Hippocampal formation (tissue), 2 donors: ENCODE measurements at regions not wholly inside any gene's neighbourhood (a gene's known extent, or its start where the extent isn't known, plus 50 kb on each side); places are given as distances from the start of the nearest gene placed in this dataset.
"Not testable (repeated sequence)": the region's sequence is repeated elsewhere in the genome, so short reads cannot be mapped to it uniquely, and the experiment has no call there.

Experiments
- DNase-seq, 2 donors: peaks; one replicate each; lab custom pipeline; 2025; lab: John Stamatoyannopoulos, UW

DNA sequence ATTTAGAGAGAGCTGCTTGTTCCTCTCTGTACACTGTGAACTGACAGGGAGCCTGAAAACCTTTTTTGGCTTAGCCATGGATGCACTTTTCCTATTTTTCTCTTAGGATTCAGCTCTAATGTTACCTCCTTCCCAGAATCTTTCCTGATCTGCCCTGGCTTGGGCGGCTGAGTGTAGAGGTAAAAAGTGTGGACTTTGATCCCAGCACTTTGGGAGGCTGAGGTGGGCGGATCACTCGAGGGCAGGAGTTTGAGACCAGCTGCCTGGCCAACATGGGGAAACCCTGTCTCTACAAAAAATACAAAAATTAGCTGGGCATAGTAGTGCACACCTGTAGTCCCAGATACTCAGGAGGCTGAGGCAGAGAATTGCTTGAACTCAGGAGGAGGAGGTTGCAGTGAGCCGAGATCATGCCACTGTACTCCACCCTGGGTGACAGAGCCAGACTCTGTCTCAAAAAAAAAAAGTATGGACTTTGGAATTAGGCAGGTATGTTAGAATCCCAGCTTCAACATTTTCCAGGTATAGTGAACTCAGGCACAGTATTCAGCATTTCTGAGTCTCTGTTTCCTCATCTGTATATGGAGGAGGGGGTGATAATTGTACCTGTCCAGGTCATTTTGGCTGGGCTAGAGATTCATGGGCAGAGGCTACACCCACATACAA lies 212.5 kb upstream of the EEF2KMT start:
- no peak for DNase-seq

- DNase-seq, result no peak
Measured at GRCh38 chr16:5305023-5305422, 207.4 kb upstream of the EEF2KMT start.

DNA sequence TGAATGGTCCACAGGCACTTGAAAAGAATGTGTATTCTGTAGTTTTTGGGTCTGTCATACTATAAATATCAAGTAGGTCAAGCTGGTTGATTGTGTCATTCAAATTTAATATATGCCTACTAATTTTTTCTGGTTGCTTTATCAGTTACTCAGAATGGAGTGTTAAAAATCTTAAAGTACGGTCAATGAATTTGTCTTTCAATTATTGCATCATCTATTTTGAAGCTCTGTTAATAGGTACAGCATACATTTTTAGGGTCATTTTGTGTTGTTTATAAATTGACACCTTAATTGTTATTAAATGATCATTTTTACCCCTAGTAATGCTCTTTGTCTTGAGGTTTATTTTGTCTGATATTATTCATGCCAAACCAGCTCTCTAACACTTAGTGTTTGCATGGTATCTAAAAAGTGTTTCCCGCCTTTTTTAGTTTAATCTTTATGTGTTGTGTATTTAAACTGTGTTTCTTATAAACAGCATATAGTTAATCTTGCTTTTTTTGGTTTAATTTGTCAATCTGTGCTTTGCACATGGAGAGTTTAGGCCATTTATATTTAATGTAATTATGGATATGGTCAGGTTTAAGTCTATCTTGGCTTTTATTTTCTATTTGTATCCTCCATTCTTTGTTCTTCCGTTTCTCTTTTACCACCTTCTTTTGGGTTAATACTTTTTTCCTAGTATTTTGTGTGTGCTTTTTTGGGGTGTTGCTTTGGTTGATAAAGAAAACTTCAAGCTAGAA lies 204.9 kb upstream of the EEF2KMT start:
- no peak for DNase-seq

- DNase-seq, result no peak
Measured at GRCh38 chr16:5298202-5298601, 200.6 kb upstream of the EEF2KMT start.

- no peak for DNase-seq
Measured at GRCh38 chr16:5296176-5296575, 198.6 kb upstream of the EEF2KMT start.

- not testable (repeated sequence) for DNase-seq
Measured at GRCh38 chr16:5295304-5295703, 197.7 kb upstream of the EEF2KMT start.

DNA sequence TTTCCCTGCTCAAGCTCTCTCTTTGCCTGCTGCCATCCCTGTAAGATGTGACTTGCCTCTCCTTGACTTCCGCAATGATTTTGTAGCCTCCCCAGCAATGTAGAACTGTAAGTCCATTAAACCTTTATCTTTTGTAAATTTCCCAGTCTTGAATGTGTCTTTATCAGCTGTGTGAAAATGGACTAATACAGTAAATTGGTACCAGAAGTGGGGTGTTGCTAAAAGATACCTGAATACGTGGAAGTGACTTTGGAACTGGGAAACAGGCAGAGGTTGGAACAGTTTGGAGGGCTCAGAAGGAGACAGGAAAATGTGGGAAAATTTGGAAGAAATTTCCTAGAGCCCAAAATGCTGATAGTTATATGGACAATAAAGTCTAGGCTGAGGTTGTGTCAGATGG lies 184.6 kb upstream of the EEF2KMT start:
- DNase-seq, result not testable (repeated sequence)

DNA sequence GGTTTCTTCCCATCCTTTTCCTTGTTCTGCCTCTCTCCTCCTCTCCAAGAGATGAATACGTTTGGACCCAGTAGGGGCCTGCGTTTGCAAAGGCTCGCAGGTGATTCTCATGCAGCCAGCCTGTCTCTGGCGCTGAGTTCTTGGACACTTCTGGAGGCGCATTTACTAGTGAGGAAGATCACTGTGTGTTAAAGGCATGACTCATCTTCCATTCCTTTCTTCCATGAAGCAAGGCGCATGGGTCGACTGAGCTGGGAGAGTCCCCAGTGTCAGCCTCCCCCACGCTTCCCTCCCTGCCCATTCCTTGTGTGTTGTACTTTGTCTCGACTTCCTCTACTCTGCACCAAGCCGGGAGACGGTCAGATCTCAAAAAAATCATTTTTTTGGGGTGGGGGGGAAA lies 159.9 kb upstream of the EEF2KMT start:
- no peak for DNase-seq

DNA sequence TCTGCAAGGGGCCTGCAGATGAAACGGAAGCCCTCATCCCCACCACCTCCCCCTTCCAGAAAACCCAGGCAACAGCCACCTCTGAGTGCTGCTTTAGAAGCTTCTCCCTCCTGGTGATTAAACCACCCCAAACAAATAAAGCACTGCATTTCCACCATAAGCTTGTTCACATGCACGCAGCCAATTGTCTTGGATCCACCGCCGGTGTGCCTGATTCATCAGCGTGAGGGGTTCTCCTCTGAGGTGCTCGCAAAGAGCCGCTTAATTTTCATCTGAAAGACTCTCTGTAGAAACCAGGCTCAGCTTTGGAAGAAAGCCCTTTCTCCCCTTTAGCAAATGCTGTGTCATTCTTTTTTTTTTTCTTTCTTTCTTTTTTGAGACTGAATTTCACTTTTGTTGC lies 155.2 kb upstream of the EEF2KMT start:
- DNase-seq, result peak in 1 of 2 donors; percentile 6

DNA sequence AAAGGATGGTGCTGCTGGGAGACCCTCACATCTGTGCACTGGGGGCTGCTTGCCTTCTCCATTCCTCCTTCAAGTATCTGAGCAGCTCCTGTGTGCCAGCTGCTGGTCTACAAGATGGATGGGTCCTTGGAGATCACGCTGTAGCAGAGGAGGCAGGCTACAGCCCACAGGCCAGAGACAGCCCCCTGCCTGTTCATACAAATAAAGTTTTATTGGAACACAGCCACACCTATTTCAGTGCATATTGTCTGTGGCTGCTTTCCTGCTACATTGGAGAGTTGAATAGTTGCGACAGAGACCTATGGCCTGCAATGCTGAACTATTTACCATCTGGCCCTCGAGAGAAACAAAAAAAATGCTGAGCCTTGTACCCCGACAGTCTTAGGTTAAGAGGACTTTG lies 149.8 kb upstream of the EEF2KMT start:
- not testable (repeated sequence) for DNase-seq

DNA sequence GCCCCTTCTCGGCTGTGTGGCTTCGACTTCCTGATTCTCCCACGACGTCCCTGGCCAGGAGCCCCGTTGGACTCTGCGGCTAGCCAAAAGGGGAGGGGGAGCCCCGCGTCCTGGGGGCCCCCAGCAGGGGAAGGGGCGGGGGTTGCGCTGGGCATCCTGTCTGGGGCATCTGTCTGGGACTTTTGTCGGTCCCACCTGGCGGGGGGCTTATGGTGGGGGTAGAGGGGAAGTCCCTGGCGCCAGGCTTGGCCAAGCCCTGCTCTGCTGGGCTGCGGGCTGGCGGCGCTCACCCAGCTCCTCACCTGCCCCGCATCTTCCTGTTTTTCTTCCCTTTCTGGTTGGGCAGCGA lies 142.7 kb upstream of the EEF2KMT start:
- DNase-seq, result not testable (repeated sequence)

GRCh38 chr16:5239472-5240277 lies 142.1 kb upstream of the EEF2KMT start:
- peak in 1 of 2 donors; percentile 3 for DNase-seq

DNA sequence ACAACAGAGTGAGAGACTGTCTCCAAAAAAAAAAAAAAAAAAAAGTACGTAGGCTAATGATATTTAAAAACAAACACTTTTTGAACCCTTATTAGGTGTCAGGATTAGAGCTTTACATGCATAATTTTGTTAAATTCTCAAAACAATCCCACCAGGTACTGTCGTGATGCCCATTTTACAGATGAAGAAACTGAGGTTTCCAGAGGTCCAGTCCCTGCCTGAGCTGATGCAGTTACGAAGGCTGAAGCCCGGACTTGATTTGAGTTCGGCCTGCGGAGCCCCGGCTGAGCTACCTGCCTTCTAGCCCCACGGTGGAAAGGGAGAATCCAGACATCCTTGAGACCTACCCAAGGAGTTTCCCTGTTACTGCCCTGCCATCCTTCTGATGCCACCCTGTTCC lies 137.5 kb upstream of the EEF2KMT start:
- no peak for DNase-seq

- DNase-seq, result no peak
Measured at GRCh38 chr16:5234295-5235050, 136.9 kb upstream of the EEF2KMT start.

- DNase-seq, result no peak
Measured at GRCh38 chr16:5231246-5231759, 133.7 kb upstream of the EEF2KMT start.

GRCh38 chr16:5228369-5228768 lies 130.8 kb upstream of the EEF2KMT start:
- no peak for DNase-seq

- no peak for DNase-seq
Measured at GRCh38 chr16:5225931-5226655, 128.5 kb upstream of the EEF2KMT start.

DNA sequence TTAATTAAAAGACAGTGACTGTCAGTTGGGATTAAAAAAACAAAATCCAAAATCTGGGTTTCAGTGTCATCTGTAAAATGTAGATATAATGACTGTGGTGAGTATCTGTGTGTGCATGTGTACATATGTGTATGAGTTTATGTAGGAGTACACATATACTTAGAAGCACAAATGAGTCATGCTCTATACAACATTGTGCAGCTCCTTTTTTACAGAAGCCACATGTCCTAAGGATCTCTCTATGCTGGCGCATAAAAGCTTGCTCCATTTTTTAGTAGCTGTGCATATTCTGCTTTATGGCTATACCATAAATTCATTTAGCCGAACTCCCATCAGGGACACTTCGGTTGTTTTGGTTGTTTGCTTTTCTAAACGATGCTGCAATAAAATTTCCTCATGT lies 125.2 kb upstream of the EEF2KMT start:
- DNase-seq, result no peak

GRCh38 chr16:5221831-5222230 lies 124.2 kb upstream of the EEF2KMT start:
- not testable (repeated sequence) for DNase-seq

DNA sequence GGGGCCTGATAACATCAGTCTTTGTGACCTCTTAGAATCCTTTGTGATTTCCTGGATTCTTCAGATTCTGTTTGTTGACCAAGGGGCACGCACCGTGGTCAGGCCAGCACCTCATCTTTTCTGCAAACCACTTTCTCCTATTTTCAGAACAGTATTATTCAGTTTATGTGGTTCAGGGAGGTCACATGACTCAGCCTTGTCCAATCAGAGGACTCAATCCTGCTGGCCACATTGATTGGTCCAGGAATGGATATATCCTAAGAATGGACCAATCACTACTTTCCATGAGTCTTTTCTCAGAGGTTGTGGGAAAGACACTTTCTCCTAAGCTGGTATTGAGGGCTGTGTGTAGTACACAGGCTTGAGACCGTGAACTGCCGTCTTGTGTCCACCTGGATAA lies 123.1 kb upstream of the EEF2KMT start:
- DNase-seq, result no peak

GRCh38 chr16:5216441-5217080 lies 119.0 kb upstream of the EEF2KMT start:
- DNase-seq, result no peak
